ENCODE measurements at regions not wholly inside any gene's neighbourhood (a gene's known extent, or its start where the extent isn't known, plus 50 kb on each side); places are given as distances from the start of the nearest gene placed in this dataset.

GRCh38 chr21:20301395-20301794 is 696.8 kb upstream of the NCAM2 start:
- no peak for DNase-seq

- peak; percentile 40 for DNase-seq
These were observed 696.1 kb upstream of the NCAM2 start for GRCh38 chr21:20302084-20302483.

- no peak for DNase-seq
These were observed 691.4 kb upstream of the NCAM2 start for GRCh38 chr21:20306836-20307235.

- no peak for DNase-seq
These were observed 689.5 kb upstream of the NCAM2 start for GRCh38 chr21:20308586-20309315.

GRCh38 chr21:20311234-20311787 is 686.9 kb upstream of the NCAM2 start:
- no peak for DNase-seq

GRCh38 chr21:20313013-20313412 is 685.2 kb upstream of the NCAM2 start:
- DNase-seq: no peak

GRCh38 chr21:20315042-20315441 is 683.2 kb upstream of the NCAM2 start:
- DNase-seq: no peak

GRCh38 chr21:20329636-20330035 is 668.6 kb upstream of the NCAM2 start:
- DNase-seq: no peak

- no peak for DNase-seq
These were observed 667.6 kb upstream of the NCAM2 start for GRCh38 chr21:20330652-20331051.

- DNase-seq: no peak
These were observed 663.6 kb upstream of the NCAM2 start for GRCh38 chr21:20334585-20334984.

GRCh38 chr21:20341431-20341830 is 656.8 kb upstream of the NCAM2 start:
- DNase-seq: no peak

GRCh38 chr21:20343186-20343585 is 655.0 kb upstream of the NCAM2 start:
- no peak for DNase-seq

- DNase-seq: no peak
These were observed 647.1 kb upstream of the NCAM2 start for GRCh38 chr21:20351138-20351537.

- no peak for DNase-seq
These were observed 644.9 kb upstream of the NCAM2 start for GRCh38 chr21:20353351-20353750.

GRCh38 chr21:20373031-20373430 is 625.2 kb upstream of the NCAM2 start:
- DNase-seq: no peak

GRCh38 chr21:20377250-20377649 is 621.0 kb upstream of the NCAM2 start:
- no peak for DNase-seq

- DNase-seq: no peak
These were observed 609.8 kb upstream of the NCAM2 start for GRCh38 chr21:20388400-20388799.

GRCh38 chr21:20396798-20397197 is 601.4 kb upstream of the NCAM2 start:
- no peak for DNase-seq

GRCh38 chr21:20404915-20405314 is 593.3 kb upstream of the NCAM2 start:
- no peak for DNase-seq

GRCh38 chr21:20418353-20418752 is 579.9 kb upstream of the NCAM2 start:
- DNase-seq: no peak

GRCh38 chr21:20419772-20420171 is 578.4 kb upstream of the NCAM2 start:
- no peak for DNase-seq

- DNase-seq: no peak
These were observed 573.3 kb upstream of the NCAM2 start for GRCh38 chr21:20424943-20425342.

- no peak for DNase-seq
These were observed 572.4 kb upstream of the NCAM2 start for GRCh38 chr21:20425856-20426255.

- no peak for DNase-seq
These were observed 557.9 kb upstream of the NCAM2 start for GRCh38 chr21:20440338-20440737.

- DNase-seq: peak; percentile 38
These were observed 554.6 kb upstream of the NCAM2 start for GRCh38 chr21:20443558-20444155.
